HG02571 (cell line): ENCODE measurements at regions not wholly inside any gene's neighbourhood (a gene's known extent, or its start where the extent isn't known, plus 50 kb on each side); places are given as distances from the start of the nearest gene placed in this dataset.
"Not testable (repeated sequence)": the region's sequence is repeated elsewhere in the genome, so short reads cannot be mapped to it uniquely, and the experiment has no call there.

Experiments
- ATAC-seq: cut with Tn5 transposase; IDR thresholded peaks from one replicate; pipeline ENCODE4 v1.9.1; 2021; ENCODE audit warnings: mild to moderate bottlenecking, moderate library complexity; ENCODE audit not compliant: unreplicated experiment

DNA sequence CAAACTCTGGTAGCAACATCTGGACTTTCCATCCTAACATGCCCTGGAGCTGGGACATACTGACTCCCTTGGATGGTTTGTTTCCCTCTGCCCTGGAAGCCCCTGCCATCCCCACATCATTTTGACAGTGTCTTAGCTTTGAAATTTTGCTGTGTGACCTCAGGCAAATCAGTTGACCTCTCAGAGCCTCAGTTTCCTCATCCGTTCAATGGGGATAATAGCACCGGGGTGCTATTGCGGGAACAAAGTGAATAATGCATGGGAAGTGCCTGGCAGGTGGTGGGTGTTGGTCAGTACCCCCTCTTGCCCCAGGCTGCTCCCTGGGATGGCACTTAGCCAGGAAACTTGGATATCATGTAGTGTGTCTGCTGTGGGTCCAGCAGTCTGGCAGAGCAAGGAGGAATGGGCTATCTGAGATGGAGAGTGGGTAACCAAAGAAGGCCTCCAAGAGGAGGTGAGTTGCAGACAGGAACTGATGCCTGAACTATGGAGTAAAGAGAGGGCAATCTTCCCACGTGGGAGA is 88.6 kb downstream of the MRPL14 start:
- ATAC-seq: no peak

DNA sequence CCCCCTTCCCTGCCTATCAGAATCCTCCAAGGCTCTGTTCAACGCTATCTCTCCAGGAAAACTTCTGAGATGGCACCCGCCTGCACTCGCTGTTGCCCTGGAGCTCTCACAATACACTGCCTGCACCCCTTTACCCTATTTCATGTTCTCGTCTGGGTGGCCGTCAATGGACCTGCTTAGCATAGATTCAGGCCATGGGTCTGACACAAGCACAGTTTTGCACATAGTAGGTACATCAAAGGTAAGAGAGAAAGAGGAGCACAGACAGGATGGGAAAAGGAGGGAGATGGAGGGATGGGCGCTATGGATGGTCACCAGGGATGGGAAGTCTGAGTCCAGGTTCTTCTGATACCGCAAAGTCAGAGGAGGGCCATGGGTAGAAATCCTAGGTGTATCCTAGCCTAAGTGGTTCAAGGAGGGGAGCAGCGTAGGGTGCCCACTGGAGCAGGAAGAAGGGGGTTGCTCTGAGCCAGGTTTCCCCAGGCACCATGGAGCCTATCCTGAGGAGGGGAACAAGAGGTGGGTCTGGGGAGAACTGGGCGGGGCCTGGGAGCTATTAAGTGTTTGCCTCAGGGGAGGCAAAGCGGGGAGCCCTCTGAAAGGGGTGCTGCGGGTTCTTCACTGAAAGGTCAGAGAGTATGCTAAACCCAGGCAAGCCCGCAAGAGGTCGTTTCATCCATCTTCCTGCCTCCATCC is 89.3 kb downstream of the MRPL14 start:
- ATAC-seq: no peak

DNA sequence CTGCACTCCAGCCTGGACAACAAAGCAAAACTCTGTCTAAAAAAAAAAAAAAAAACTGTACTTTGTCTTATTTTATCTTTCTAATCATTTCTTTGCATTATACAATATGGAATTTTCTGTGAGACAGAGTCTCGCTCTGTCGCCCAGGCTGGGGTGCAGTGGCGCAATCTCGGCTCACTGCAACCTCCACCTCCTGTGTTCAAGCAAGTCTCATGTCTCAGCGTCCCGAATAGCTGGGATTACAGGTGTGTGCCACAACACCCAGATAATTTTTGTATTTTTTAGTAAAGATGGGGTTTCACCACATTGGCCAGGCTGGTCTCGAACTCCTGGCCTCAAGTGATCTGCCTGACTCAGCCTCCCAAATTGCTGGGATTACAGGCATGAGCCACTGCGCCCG is 90.0 kb downstream of the MRPL14 start:
- ATAC-seq: not testable (repeated sequence)

DNA sequence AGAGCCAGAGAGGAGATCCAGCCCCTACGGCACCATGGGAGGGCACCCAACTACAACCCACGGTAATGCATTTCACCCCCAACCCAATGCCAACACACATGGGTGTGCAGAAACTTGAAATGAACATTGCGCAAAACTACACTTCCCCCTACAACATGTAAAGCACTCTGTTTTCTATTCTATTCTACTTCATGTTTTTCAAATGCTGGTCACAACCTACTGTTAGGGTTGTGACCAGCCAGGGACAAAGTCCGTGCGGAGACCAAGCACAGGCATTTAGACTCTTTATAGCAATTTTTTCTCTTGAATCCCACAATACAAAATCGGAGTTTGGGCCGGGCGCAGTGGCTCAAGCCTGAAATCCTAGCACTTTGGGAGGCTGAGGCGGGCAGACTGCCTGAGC is 90.6 kb downstream of the MRPL14 start:
- ATAC-seq: no peak

DNA sequence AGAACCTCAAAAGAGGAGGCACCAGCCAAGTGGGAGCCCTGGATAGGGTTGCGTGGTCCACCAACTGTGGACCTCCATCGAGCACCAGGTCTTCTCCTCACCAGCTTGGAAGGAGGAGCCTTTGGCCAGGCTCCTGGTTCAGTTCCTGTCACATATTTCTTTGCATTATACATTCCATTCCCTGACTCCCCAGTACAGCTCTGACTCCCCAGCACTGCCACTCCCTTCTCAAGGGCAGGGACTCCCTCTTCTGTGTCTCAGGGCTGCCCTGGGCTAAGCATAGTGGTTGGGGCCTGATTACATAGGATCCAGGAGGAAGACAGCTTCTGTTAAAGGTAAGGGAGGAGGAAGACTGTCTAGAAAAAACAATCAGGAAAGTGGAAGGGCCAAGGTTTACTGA is 91.1 kb downstream of the MRPL14 start:
- ATAC-seq: no peak

DNA sequence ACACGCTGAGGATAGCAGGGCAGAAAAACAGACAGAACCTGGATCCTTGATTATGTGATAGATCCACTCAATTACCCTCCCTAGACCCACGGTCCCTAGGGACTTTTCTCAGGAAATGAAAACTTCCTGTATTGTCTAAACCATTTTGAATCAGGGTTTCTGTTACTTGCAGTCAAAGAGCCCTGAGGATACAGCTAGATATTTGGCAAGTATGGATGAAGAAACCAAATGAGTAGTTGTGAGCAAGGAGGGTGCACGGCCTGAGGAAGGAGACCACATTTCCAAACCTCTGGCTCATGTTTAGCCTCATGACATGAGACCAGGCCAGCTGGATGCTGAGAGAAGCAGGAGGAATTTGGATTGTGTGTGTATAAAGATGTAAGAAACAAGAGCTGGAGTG is 91.6 kb downstream of the MRPL14 start:
- no peak for ATAC-seq

DNA sequence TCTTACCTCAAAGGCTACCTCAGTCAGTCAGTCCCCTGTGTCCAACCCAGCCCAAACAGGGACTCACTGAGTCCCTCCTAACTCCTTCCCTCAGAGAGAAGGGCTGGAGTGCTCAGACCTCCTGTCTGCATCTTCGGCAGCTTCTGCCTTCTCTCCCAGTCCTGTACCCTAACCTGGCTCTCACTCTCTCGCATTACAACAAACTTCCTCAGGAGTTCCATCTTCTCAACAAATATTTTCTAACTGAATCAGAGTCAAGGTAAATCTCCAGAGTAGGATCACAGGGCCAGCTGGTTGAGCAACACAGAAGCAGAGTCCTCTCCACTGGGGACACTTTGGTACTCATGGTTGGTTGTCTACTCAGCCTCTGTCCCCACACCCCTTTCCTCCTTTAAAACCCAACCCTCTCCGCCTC is 92.3 kb downstream of the MRPL14 start:
- ATAC-seq: no peak

DNA sequence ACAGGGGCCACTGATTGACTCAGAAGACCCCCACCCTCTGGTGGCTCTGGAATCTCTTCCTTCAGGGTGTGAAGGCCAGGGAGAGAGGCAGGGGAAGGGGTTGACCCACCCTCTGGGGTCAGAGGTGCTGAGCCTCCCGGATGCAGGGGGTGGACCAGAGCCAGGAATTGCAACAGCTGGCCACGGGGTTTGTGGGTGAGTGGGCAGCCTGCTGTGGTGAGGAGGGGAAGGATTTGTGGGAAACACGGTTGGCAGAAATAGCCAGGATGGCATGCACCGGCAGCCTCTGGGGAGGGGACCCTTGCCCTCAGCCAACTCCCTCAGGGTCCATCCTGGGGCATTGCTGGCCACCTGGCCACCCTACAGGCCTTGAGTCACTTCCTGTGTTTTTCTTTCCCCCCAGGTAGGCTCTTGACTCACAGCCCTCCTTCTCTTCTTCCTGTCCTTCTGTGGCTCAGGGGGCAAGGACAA is 92.8 kb downstream of the MRPL14 start:
- no peak for ATAC-seq

DNA sequence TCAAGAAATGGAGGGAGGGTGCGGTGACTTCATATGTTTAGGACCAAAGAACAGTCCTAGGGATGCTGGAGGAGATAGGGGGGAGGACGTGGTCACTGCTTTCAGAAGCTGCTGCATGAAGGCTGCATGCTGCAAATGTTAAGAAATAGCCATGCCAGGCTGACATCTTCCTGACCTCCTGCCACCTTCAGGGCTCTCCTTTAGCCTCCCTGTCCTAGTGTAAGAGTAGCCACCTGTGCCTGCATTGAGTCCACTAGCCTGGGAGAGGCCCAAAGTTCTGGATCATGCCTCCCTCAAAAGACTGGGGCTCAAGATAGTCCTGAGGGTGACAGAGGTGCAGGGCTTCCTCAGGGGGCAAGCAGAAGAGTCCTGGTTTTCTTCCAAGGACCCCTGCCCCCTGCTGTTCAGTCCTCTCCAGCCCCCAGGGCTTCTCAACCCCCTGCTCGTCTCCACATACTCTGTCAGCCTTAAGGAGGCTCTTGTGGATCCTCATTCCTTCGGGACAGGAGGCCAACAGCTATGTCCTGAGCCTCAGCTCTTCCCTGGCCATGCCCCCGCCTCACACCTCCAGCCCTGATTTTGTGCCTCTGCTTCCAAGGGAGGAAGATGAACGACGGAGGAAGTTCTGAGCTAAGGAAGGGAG is 96.3 kb downstream of the MRPL14 start:
- no peak for ATAC-seq

DNA sequence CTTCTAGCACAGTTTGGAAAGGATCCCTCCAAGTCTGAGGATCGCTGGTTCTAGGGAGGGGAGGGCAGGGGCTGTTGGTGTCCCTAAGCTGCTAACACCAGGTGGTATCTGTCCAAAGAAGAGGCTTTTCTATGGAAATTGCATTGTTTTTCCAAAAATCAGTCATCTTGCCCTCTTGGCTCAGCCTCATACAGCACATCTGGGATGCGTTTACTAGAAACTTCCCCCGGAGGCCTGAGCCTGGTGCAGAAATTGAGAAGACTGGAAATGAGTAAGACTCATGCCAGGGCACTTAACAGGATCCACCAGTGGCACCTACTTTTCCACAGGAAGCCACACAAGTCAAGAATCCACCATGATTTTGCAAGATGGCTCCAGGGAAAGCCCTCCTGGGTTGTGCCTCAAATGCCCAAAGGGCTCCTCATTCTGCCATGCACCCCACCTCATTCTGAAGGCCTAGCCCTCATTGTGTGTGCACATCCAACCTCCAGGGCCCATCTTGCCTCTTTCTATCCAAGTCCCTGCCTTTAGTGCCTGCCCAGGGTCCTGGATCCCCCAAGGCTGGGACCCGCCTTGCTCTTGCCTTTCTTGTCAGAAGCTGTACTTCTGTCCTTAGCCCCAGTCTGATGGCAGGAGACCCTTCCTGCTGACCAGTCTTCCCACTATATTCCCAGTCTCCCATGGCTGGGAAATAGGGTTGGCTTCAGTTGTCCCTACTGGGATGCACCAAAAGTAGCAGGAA is 97.6 kb downstream of the MRPL14 start:
- no peak for ATAC-seq

DNA sequence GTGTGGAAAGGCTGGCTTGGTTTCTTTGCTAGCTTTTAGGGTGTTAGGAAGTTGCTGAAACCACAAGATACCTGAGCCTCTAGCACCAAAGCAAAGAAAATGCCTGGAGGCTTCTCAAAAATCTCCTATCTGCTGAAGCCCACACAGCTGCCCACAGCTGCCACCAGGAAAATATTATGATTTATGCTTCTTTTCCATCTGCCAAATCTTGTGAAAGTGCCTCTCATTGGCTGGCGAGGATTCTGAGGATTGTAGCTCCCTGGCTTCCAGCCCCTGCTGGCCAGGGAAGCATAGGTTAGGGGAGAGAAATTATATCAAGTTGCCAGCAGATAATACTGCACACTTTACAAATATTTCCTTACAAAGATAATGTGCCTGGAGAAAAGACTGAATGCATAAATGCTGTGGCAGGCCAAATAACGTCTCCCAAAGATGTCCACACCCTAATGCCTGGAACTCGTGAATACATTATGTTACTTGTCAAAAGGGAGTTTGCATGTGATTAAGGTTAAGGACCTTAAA is 98.4 kb downstream of the MRPL14 start:
- no peak for ATAC-seq

DNA sequence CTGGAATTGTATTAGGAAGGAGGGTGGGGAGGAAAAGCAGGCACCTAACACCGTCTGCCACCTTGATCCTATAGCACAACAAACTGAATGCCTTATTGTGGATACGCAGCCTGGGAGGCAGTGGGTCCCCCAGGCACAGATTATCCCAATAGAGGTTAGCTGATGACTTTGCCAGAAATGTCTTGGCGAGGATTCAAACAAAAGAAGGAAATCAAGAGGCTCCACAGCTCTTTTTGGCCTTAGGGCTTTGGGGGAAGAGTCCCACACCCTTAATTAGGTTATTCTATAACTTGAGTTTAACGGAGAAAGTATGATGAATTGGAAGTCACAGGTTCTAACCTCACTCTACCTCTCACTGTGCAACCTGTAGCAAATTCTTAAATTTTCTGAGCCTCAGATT is 102.0 kb downstream of the MRPL14 start:
- ATAC-seq: no peak

DNA sequence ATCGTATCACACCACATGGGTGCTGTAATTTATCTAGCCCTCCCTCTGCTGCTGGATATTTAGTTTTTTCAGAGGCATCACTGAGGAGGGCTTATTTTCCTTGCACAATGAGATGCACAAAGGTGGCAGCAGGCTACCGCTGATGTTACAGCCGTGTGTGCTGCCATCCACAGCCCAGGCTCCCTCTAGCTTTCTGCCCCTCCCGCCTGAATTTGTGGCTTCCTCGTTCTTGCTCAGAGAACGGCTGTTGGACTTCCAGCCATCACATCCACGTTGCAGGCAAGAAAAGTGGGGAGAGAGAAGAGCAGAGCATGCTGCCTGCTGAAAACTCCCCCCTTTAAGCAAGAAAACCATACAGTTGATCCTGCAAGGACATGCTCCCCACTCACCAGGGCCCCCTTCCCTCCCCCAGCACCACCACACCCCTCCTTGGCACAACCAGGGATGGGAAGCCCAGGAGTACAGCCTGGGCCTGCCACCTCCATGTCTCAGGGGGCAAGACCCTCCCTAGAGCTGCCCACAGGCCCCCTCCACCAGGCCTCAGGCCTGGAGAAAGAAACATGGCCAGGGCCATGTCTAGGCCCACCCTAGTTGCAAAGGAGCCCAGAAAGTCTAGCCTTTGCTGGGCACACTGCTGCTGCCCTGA is 102.6 kb downstream of the MRPL14 start:
- no peak for ATAC-seq

DNA sequence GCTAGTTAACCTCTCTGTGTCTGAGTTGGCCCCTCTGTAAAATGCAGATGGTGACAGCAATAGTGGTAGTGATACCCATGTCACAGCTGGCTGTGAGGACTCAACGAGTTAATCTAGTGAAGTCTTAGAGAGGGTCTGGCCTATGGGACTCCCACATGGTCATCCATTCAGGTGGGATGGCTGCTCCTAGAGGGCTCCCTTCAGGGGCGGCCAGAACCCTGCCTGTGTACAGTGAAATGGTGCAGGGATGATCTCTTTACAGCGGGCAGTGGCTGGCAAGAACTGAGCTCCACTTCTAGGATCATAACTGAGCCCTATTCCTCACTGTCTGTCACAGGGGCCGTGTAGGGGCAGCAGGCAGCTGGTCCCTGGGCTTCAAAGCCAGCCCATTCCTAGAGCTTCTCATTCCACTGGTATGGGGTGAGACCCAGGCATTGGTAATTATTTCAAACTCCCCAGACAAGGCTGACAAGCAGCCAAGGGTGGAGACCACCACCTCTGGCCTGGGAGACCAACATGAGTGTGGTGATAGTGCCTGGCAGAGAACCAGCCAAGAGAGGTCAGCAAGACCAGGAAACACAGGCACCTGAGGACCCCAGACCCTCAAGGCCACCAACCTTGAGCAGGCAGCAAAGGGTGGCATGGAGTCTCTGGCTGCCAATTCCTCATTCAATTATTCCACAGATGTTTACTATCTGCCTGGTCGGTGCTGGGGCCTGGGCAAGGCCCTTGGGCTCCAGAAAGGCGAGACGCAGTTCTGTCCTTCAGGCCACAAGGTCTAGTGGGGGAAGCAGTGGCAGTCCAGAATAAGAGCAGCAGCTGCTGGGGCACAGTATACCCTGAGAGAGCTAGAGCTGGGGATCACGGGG is 103.4 kb downstream of the MRPL14 start:
- ATAC-seq: no peak

DNA sequence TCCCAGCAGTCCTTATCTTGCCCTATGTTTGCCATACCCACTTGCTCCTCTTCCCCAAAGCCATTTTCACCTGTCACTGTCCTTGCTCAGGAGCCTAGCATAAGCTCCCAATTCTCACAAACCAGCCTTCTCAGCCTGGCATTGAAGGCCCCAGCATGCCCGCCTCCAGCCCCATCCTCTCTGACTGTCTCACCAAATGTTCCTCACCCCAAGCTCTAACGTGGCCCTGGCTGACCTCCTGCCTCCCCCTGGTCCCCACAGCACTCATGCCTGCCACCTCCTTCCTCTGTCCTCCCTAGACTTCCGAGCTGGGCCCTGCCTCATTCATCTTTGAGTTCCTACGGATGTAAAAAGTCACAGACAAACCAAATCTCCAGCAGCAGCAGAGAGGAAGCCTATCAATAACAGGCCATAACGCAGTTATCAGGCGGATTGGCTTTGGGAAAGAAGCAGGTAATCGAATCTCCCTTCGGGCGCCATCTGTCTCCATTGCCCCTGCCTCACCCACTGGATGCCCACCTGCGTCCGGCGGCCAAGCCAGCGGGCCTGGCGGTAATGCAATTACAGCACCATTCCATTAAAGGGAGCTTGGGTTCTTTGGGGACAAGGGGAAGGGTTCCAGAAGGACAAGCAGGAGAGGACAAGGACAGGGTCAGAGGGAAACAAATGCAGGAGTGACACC is 104.4 kb downstream of the MRPL14 start:
- ATAC-seq: no peak

DNA sequence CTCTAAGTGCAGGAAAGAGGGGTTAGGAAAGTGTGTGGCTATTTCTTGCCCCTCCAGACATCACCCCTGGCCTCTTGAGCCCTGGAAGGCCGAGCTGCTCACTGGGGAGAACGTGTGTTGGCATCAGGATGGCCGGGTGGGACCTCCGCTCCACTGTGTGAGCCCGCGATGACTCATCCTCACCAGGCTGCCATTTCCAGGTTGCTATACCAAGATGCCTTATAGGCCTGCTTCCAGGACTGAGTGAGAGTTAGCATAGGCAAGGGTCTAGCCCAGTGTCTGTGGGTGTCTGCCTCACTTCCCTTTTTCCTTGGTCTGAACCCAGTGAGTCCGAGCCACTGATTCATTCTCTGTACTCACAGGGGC is 105.0 kb downstream of the MRPL14 start:
- no peak for ATAC-seq

DNA sequence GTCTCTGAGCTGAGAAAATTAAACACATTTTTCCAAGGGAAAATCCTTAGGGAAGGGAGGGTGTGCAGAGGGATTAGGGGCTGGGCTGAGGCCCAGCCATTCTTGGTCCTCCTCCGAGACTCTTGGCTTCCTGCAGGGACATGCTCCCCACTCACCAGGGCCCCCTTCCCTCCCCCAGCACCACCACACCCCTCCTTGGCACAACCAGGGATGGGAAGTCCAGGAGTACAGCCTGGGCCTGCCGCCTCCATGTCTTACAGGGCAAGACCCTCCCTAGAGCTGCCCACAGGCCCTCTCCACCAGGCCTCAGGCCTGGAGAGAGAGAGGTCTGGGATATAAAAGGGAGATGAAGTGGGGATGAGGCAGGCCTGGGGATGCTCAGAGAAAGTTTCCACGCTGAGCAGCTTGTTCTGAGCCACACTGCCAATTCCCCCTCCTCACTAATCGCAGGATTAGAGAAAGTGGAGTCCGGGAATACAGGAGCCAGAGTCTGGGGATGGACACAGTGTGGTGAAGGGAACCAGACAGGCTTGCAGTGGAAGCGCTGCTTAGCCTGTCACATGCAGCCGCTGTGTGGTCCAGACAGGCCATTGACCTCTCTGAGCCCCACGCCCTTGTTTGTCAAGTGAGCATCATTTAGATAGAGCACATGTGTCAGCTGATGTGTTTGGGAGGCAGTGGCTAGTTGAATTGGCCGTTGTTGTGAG is 105.5 kb downstream of the MRPL14 start:
- no peak for ATAC-seq

DNA sequence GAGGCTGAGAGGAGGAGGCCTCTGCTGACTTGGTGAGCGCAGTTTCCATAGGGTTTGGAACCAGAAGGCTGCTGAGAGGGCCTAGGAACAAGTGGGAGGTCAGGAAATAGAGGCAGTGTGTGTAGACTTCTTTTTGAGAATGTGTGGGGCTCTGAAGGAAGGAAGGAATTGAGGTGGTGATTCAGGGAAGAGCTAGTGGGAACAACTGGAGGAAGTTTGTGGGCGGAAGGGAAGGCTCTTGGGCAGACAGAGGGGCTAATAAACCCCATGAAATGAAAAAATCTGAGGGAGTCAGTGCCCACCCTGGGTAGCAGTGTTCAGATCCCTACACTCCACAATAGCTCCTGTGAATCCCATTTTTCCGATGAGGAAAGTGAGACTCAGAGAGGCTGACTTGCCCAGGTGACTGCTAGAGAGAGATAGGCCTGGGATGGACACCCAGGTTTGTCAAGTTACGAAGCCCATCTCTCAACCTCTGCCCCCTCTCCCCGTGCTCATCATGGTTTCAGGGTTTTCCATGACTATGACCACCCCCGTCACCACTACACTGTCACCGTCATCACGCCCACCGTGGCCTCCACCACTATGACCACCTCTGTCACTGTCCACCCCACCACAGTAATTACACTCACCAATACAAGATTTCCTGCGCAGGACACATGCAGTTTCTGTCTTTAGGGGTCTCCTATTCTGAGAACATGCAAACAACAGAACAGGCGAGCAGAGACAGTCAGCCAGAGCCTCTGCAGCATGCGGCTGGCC is 106.4 kb downstream of the MRPL14 start:
- ATAC-seq: no peak
